K562 (cell line): ENCODE measurements at regions not wholly inside any gene's neighbourhood (a gene's known extent, or its start where the extent isn't known, plus 50 kb on each side); places are given as distances from the start of the nearest gene placed in this dataset.

Experiments
- ATAC-seq: fragments of 200-7000 bp; cut with Tn5 transposase; 3 replicates; pipeline ENCODE4 v1.9.1; 2020; ENCODE audit warnings: moderate library complexity
- BruUV-seq: library from RNA; stranded (reverse); fragments of 400-500 nt; replicated peaks from 2 replicates; lab custom pipeline; 2021; lab: Mats Ljungman, UMichigan
- CTCF ChIA-PET: fragments of 300-600 bp; formaldehyde crosslinking; extraction: SDS; loops from one replicate; lab custom pipeline; 2021; ENCODE audit warnings: low intra/inter-chr PET ratio; lab: Yijun Ruan, JAX
- POLR2A ChIA-PET: fragments of 300-600, 350-650 bp; sonication (Branson Sonifier 250); formaldehyde crosslinking; extraction: SDS; loops from one replicate; lab custom pipeline; 2021; ENCODE audit warnings: antibody characterized with exemption, inconsistent platforms; lab: Yijun Ruan, JAX
- DNase-seq, 4 experiments: peaks; one replicate each; pipeline versions ENCODE4 v3.0.0 to v3.0.0-alpha.2; 2011 to 2018; ENCODE audit warnings: low spot score in 3 of 4, mixed read lengths in 3 of 4; ENCODE audit errors: extremely low read depth in 1 of 4
- FAIRE-seq: peaks from 2 replicates; lab custom pipeline; 2011; peaks lifted over from hg19 to GRCh38; lab: Jason Lieb, UNC
- H2AFZ ChIP-seq: 2 replicates; pipeline ENCODE4 v1.6.0; 2011; ENCODE audit warnings: low read depth, low read length, control low read depth, inconsistent platforms
- H3K27ac ChIP-seq: fragments of 200-600 bp; 3 replicates; pipeline ENCODE4 v1.8.0; 2011; ENCODE audit warnings: low read depth, mild to moderate bottlenecking, control low read depth, inconsistent platforms, low read length, moderate library complexity, mixed read lengths; ENCODE audit errors: extremely low read depth
- H3K27me3 ChIP-seq, 2 experiments: fragments of 300-600 bp in 1 of 2; 2 replicates in 1 of 2; 3 replicates in 1 of 2; pipeline versions ENCODE4 v1.6.0 to v1.8.0; 2011; ENCODE audit warnings: inconsistent platforms in 2 of 2, low read length in 2 of 2, mild to moderate bottlenecking in 1 of 2, mixed read lengths in 1 of 2, moderate library complexity in 1 of 2; ENCODE audit not compliant: control insufficient read depth in 2 of 2, insufficient read depth in 2 of 2
- H3K36me3 ChIP-seq: fragments of 300-600 bp; 3 replicates; pipeline ENCODE4 v1.8.0; 2011; ENCODE audit warnings: mild to moderate bottlenecking, low read length, inconsistent platforms; ENCODE audit not compliant: control insufficient read depth, insufficient read depth
- H3K4me1 ChIP-seq, 2 experiments: fragments of 200-600 bp in 1 of 2; replicated peaks in 1 of 2; 2 replicates in 1 of 2; 3 replicates in 1 of 2; pipeline versions ENCODE4 v1.5.1 to v1.8.0; 2011; ENCODE audit warnings: inconsistent platforms in 2 of 2, low read length in 2 of 2, mild to moderate bottlenecking in 1 of 2, mixed read lengths in 1 of 2, moderate library complexity in 1 of 2; ENCODE audit not compliant: control insufficient read depth in 2 of 2, insufficient read depth in 2 of 2
- H3K4me2 ChIP-seq: 2 replicates; pipeline ENCODE4 v1.6.1; 2011; ENCODE audit warnings: low read length, control low read depth, inconsistent platforms, mixed read lengths; ENCODE audit not compliant: insufficient read depth
- H3K4me3 ChIP-seq: fragments of 200-600 bp; sonication (generic), shearing (Covaris generic); 2 replicates; pipeline ENCODE4 v1.5.1; 2016; ENCODE audit warnings: control low read depth, inconsistent platforms
- H3K79me2 ChIP-seq: fragments of 200-600 bp; 3 replicates; pipeline ENCODE4 v1.8.0; 2011; ENCODE audit warnings: low read length, inconsistent platforms; ENCODE audit not compliant: control insufficient read depth, insufficient read depth
- H3K9ac ChIP-seq, 2 experiments: 2 replicates each; pipeline versions ENCODE4 v1.6.0 to v1.6.1; 2011; ENCODE audit warnings: low read depth in 2 of 2, low read length in 2 of 2, control low read depth in 1 of 2, inconsistent platforms in 1 of 2, mild to moderate bottlenecking in 1 of 2, mixed read lengths in 1 of 2; ENCODE audit not compliant: insufficient read depth in 1 of 2
- H3K9me1 ChIP-seq: one replicate; pipeline ENCODE4 v1.6.0; 2011; ENCODE audit warnings: inconsistent platforms, mild to moderate bottlenecking, low read length, moderate library complexity; ENCODE audit not compliant: control insufficient read depth, insufficient read depth
- H3K9me3 ChIP-seq: replicated peaks from 2 replicates; pipeline ENCODE4 v1.5.1; 2011; ENCODE audit warnings: low read depth, low read length, inconsistent platforms; ENCODE audit not compliant: control insufficient read depth, insufficient read depth
- H4K20me1 ChIP-seq: replicated peaks from 2 replicates; pipeline ENCODE4 v1.6.1; 2011; ENCODE audit warnings: low read length, inconsistent platforms, mixed read lengths; ENCODE audit not compliant: control insufficient read depth, insufficient read depth
- ADNP ChIP-seq: fragments of 200-800 bp; sonication (Bioruptor generic); IDR thresholded peaks from 2 replicates; pipeline ENCODE4 v1.6.1; 2016; ENCODE audit warnings: missing genetic modification characterization, missing compliant biosample characterization
- CBX2 ChIP-seq: fragments of 200-600 bp; sonication (generic); IDR thresholded peaks from one replicate; pipeline ENCODE4 v1.6.1; 2012; ENCODE audit warnings: mild to moderate bottlenecking, low read length, inconsistent platforms; ENCODE audit not compliant: insufficient read depth, poor library complexity, severe bottlenecking
- ELF4 ChIP-seq: fragments of 450-650 bp; formaldehyde crosslinking; IDR thresholded peaks from 2 replicates; pipeline ENCODE4 v1.4.0; 2022; ENCODE audit warnings: missing genetic modification characterization
- ELK3 ChIP-seq: fragments of 450-650 bp; formaldehyde crosslinking; IDR thresholded peaks from 2 replicates; pipeline ENCODE4 v1.4.0; 2020; ENCODE audit warnings: mild to moderate bottlenecking
- EP300 ChIP-seq: IDR thresholded peaks from 2 replicates; pipeline ENCODE4 v1.6.1; 2012; ENCODE audit warnings: low read length, improper control_type of control experiment
- GABPA ChIP-seq: fragments of 200-800 bp; sonication (Bioruptor generic); conservative IDR thresholded peaks from 2 replicates; pipeline ENCODE4 v1.6.1; 2016; ENCODE audit warnings: low read depth, missing genetic modification characterization, missing compliant biosample characterization
- JUNB ChIP-seq: fragments of 450-650 bp; formaldehyde crosslinking; conservative IDR thresholded peaks from 2 replicates; pipeline ENCODE4 v1.4.0; 2020; ENCODE audit warnings: mild to moderate bottlenecking
- MCM3 ChIP-seq: fragments of 450-650 bp; IDR thresholded peaks from 2 replicates; pipeline ENCODE4 v1.6.1; 2016
- NFRKB ChIP-seq: fragments of 450-650 bp; IDR thresholded peaks from 2 replicates; pipeline ENCODE4 v1.6.1; 2016; ENCODE audit warnings: low read depth
- PBX2 ChIP-seq, 2 experiments: IDR thresholded peaks in 1 of 2; conservative IDR thresholded peaks in 1 of 2; 2 replicates each; pipeline ENCODE4 v1.6.1; 2016; ENCODE audit warnings: low read depth in 2 of 2, mild to moderate bottlenecking in 1 of 2, missing compliant biosample characterization in 1 of 2, missing genetic modification characterization in 1 of 2, moderate library complexity in 1 of 2
- RAD51 ChIP-seq: fragments of 450-650 bp; IDR thresholded peaks from 2 replicates; pipeline ENCODE4 v1.7.1; 2016; ENCODE audit warnings: low read depth, mild to moderate bottlenecking, borderline replicate concordance
- SMAD2 ChIP-seq: fragments of 150-350 bp; IDR thresholded peaks from 2 replicates; pipeline ENCODE4 v1.6.1; 2014; ENCODE audit warnings: low read depth, mild to moderate bottlenecking, low read length
- SRSF7 ChIP-seq: fragments of 200-400 bp; formaldehyde crosslinking; optimal IDR thresholded peaks from 2 replicates; pipeline ENCODE3; 2017; ENCODE audit warnings: mild to moderate bottlenecking, low read depth, low read length
- ZNF124 ChIP-seq: sonication (generic); formaldehyde crosslinking; IDR thresholded peaks from 2 replicates; pipeline ENCODE4 v1.8.1; 2022; ENCODE audit warnings: missing genetic modification reagents
- in situ Hi-C: fragments of 300-500 bp; cut with MboI; formaldehyde crosslinking; loops from 4 replicates; pipeline ENCODE4 v1.15.0; 2018; ENCODE audit warnings: inconsistent platforms, mixed read lengths
- intact Hi-C: fragments of 100-400 bp; cut with micrococcal nuclease; formaldehyde crosslinking; loops from 2 replicates; pipeline ENCODE4 v1.14.2; 2022

GRCh38 chr6:92415656-92416055 is 1003.7 kb downstream of the EPHA7 start (continued):
- TF ChIP-seq JUNB (CRISPR knock-in tag), result no peak
- no peak for TF ChIP-seq SRSF7
- no peak for TF ChIP-seq RAD51
- no peak for TF ChIP-seq CBX2
- TF ChIP-seq ELF4, result no peak
- no peak for TF ChIP-seq EP300
- no peak for TF ChIP-seq ADNP
- TF ChIP-seq GABPA, result no peak

GRCh38 chr6:92408350-92408749 is 1011.0 kb downstream of the EPHA7 start:
- TF ChIP-seq SMAD2 (no peak), PBX2 (CRISPR knock-in tag; IDR thresholded peaks at IDR 0.05; ENCODE audit: low read depth) (no peak), PBX2 (tag; conservative IDR thresholded peaks at IDR 0.05; ENCODE audit: low read depth) (no peak), NFRKB (no peak), ZNF124 (CRISPR knock-in tag) (no peak), ELK3 (CRISPR knock-in tag) (no peak), MCM3 (no peak)
- no peak overlapping the region for H3K4me3 ChIP-seq
- no peaks in the 10 kb centered on the region for H3K36me3 ChIP-seq
- in situ Hi-C loops, result no loop called here
- no peak for FAIRE-seq
- no peak for DNase-seq
- H3K9ac ChIP-seq, result no peak overlapping the region
- ATAC-seq, result no peak
- intact Hi-C loops, result no loop called here
- no peaks in the 10 kb centered on the region for H3K4me1 ChIP-seq
- no peak overlapping the region for H2AFZ ChIP-seq
- no peaks in the 10 kb centered on the region for H3K9me1 ChIP-seq
- ChIA-PET POLR2A (no interaction called here), CTCF (no interaction called here)
- no peaks in the 10 kb centered on the region for H4K20me1 ChIP-seq
- BruUV-seq, result no TSS peak
- H3K4me2 ChIP-seq, result no peak overlapping the region
- no peak overlapping the region for H3K27ac ChIP-seq
- no peaks in the 10 kb centered on the region for H3K9me3 ChIP-seq
- no peaks in the 10 kb centered on the region for H3K27me3 ChIP-seq
- no peaks in the 10 kb centered on the region for H3K79me2 ChIP-seq
